ENCODE measurements at regions not wholly inside any gene's neighbourhood (a gene's known extent, or its start where the extent isn't known, plus 50 kb on each side); places are given as distances from the start of the nearest gene placed in this dataset.

DNA sequence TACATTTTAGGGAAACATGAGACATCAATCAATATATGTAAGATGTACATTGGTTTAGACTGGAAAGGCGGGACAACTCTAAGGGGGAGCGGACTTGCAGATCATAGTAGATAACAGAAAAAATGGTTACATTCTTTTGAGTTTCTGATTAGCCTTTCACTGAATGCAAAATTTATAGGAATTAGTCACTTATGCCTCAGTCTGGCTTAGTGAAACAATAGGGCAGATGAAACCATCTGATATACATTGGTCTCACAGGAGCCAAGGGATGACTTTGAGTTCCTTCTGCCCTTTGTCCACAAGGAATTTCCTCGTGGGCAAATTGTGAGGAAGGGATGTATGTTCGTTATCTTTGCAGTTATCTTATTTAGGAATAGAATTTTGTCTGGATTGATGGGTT, 128.2 kb downstream of the ARSF start:
- TF ChIP-seq TAF1 (IDR thresholded peaks at IDR 0.05; ENCODE audit: low read depth, low read length) = no peak
- no peak for TF ChIP-seq POLR2AphosphoS5 (IDR thresholded peaks at IDR 0.05; ENCODE audit: low read depth, low read length)
- TF ChIP-seq POLR2A (IDR thresholded peaks at IDR 0.05; ENCODE audit: low read depth, low read length) = no peak
- DNase-seq (ENCODE audit: insufficient read length, low spot score) (no peak), FAIRE-seq (no peak)

DNA sequence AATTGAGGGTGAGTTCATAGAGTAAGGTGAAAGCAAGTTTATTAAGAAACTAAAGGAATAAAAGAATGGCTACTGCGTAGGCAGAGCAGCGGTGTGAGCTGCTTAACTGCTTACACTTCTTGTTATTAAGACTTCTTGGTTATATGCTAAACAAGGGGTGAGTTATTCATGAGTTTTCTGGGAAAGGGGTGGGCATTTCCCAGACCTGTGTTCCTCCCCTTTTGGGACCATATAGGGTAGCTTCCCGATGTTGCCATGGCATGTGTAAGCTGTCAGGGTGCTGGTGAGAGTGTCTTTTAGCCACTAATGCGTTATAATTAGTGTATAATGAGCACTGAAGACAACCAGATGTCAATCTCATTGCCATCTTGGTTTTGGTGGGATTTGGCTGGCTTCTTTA, 126.5 kb downstream of the ARSF start:
- TF ChIP-seq PAX5 (IDR thresholded peaks at IDR 0.05; ENCODE audit: insufficient read depth, low read length, severe bottlenecking) (no peak), POLR2AphosphoS5 (IDR thresholded peaks at IDR 0.05; ENCODE audit: low read depth, low read length) (no peak), SPI1 (IDR thresholded peaks at IDR 0.05; ENCODE audit: low read depth, low read length) (no peak), POLR2A (IDR thresholded peaks at IDR 0.05; ENCODE audit: low read depth, low read length) (no peak), TAF1 (IDR thresholded peaks at IDR 0.05; ENCODE audit: low read depth, low read length) (no peak), POU2F2 (IDR thresholded peaks at IDR 0.05; ENCODE audit: low read depth, low read length) (no peak)
- FAIRE-seq = no peak
- DNase-seq (ENCODE audit: insufficient read length, low spot score) = no peak

DNA sequence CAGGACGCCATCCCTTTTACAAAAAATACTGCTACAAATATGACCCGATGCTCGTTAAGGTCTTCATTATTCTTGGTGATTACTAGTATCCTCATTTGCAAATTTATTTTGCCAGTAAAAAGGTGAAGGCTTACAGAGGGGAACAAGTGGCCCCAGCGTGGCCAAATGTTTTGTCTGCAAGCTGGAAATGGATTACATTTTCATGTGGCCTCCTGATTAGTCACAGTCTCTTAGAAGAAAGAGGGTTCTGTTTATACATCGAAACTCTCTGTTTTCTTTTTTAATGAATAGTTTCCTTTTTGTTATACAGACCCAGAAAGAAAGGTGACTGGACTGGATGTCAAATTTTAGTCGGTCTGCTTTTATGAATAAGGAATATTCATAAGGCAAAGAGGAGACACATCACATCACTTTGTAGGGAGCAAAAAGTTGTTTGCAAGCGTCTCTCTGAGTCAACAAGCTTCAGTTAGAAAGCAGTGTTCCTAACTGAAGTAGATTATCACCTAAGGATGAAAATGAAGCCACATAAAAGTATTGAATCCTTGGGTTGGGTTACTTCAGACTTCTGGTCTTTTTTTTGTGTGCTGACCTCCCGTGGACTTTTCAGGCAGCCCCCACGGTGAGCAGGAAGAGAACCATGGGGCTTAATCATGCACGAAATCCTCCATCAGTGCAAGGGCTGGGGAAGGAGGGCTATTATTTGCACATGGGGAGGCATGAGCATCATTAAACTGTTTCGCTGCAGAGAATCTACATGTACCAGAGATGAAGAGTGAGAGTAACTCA, 125.6 kb downstream of the ARSF start:
- TF ChIP-seq SPI1 (IDR thresholded peaks at IDR 0.05; ENCODE audit: low read depth, low read length) (no peak), POLR2A (IDR thresholded peaks at IDR 0.05; ENCODE audit: low read depth, low read length) (no peak), POU2F2 (IDR thresholded peaks at IDR 0.05; ENCODE audit: low read depth, low read length) (no peak), PAX5 (IDR thresholded peaks at IDR 0.05; ENCODE audit: insufficient read depth, low read length, severe bottlenecking) (no peak), TAF1 (IDR thresholded peaks at IDR 0.05; ENCODE audit: low read depth, low read length) (no peak), POLR2AphosphoS5 (IDR thresholded peaks at IDR 0.05; ENCODE audit: low read depth, low read length) (no peak)
- no peak for DNase-seq (ENCODE audit: insufficient read length, low spot score)
- no peak for FAIRE-seq

DNA sequence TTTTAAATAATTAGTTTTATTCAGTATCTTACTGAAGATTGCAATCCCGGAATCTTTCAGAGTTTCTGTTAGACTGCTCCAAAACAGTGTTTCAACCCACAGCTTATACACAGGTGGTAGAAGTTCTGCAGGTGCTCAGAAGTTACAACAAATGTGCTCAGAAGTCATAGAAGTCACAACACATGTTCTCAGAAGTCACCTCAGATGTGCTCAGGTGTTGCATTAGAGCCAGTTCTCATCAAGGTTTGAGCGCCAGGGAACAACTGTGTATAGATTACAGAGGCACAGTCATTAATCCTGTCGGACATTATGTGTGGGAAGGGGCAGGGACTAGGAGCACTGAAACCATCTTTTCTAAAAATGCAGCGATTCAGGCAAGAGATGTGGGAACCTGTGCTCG, 124.5 kb downstream of the ARSF start:
- DNase-seq (ENCODE audit: insufficient read length, low spot score) (no peak), FAIRE-seq (no peak)
- no peak for TF ChIP-seq POU2F2 (IDR thresholded peaks at IDR 0.05; ENCODE audit: low read depth, low read length)
- TF ChIP-seq POLR2A (IDR thresholded peaks at IDR 0.05; ENCODE audit: low read depth, low read length) = no peak
